ENCODE measurements at regions not wholly inside any gene's neighbourhood (a gene's known extent, or its start where the extent isn't known, plus 50 kb on each side); places are given as distances from the start of the nearest gene placed in this dataset.

DNA sequence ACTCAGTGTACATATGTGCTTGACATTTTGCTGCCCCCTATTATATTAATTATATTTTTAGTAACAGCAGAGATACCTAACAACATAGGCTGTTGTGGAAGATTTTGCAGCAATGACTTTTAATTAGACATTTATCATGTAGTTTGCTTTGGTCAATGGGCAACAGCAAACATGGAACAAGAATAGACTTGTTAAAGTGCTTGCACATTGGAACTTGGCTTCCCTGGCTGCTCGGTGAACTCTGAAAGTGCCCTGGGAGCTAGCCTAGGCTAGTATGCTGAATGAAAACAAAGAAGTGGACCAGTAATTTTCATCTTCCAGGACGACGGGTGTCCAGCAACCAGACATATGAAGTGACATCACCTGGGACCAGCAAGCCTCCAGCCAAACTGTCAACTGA, 1157.1 kb downstream of the ARAP2 start:
- Histone ChIP-seq H2AFZ (ENCODE audit: low read length) (no peak overlapping the region), H3K4me2 (ENCODE audit: extremely low read depth, insufficient read depth, low read length) (no peak overlapping the region)

DNA sequence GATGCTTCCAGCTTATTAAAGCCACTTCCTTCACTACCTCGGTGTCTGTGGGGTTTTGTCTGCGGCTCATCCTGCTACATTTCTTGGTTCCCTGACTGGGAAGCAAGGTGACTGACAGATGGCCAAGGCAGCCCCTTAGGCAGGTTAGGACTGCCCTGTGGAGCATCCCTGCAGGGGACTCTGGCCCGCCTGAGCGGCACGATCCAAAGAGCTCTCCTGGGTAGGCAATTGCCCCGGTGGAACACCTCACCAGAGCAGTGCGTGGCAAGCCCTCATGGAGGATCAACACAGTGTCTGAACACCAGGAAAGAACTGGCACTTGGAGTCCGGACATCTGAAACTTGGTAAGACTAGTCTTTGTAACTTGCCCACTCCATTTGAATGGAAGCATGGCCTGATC, 1143.4 kb downstream of the ARAP2 start:
- H3K9me3 ChIP-seq (ENCODE audit: control insufficient read depth, insufficient read depth, low read depth, low read length) = no peaks in the 10 kb centered on the region
- H3K9ac ChIP-seq (ENCODE audit: insufficient read depth, low read length) = no peak overlapping the region
- no peaks in the 10 kb centered on the region for H3K4me1 ChIP-seq (ENCODE audit: control insufficient read depth, extremely low read depth, insufficient read depth, low read length)
- no peaks in the 10 kb centered on the region for H3K79me2 ChIP-seq (ENCODE audit: control insufficient read depth, insufficient read depth, low read length)
- H2AFZ ChIP-seq (ENCODE audit: low read length) = no peak overlapping the region
- H4K20me1 ChIP-seq (ENCODE audit: control insufficient read depth, extremely low read depth, insufficient read depth, low read length) = no peaks in the 10 kb centered on the region
- H3K36me3 ChIP-seq (ENCODE audit: control insufficient read depth, insufficient read depth, low read length) = no peaks in the 10 kb centered on the region
- H3K27ac ChIP-seq (ENCODE audit: insufficient read depth, low read length) = no peak overlapping the region
- no peaks in the 10 kb centered on the region for H3K27me3 ChIP-seq (ENCODE audit: control insufficient read depth, insufficient read depth, low read length)
- no peak overlapping the region for H3K4me3 ChIP-seq (replicated peaks in 1 of 4; ENCODE audit: control extremely low read depth in 1 of 4, insufficient read depth in 1 of 4, low read depth in 3 of 4, low read length in 4 of 4)
- no peak overlapping the region for H3K4me2 ChIP-seq (ENCODE audit: extremely low read depth, insufficient read depth, low read length)
- TF ChIP-seq, protein P1, sequence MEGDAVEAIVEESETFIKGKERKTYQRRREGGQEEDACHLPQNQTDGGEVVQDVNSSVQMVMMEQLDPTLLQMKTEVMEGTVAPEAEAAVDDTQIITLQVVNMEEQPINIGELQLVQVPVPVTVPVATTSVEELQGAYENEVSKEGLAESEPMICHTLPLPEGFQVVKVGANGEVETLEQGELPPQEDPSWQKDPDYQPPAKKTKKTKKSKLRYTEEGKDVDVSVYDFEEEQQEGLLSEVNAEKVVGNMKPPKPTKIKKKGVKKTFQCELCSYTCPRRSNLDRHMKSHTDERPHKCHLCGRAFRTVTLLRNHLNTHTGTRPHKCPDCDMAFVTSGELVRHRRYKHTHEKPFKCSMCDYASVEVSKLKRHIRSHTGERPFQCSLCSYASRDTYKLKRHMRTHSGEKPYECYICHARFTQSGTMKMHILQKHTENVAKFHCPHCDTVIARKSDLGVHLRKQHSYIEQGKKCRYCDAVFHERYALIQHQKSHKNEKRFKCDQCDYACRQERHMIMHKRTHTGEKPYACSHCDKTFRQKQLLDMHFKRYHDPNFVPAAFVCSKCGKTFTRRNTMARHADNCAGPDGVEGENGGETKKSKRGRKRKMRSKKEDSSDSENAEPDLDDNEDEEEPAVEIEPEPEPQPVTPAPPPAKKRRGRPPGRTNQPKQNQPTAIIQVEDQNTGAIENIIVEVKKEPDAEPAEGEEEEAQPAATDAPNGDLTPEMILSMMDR (conservative IDR thresholded peaks at IDR 0.05 in 1 of 2, IDR thresholded peaks at IDR 0.05 in 1 of 2; ENCODE audit: low read depth in 1 of 2, low read length in 2 of 2) = no peak
- TF ChIP-seq EZH2 (IDR thresholded peaks at IDR 0.05; ENCODE audit: low read length, missing control alignments) = no peak
- no peak for DNase-seq (ENCODE audit: low read depth in 2 of 2)

More for the DNA sequence above, 1157.1 kb downstream of the ARAP2 start:
- DNase-seq (ENCODE audit: low read depth in 2 of 2) = no peak
- no peak overlapping the region for H3K27ac ChIP-seq (ENCODE audit: insufficient read depth, low read length)
- H3K36me3 ChIP-seq (ENCODE audit: control insufficient read depth, insufficient read depth, low read length) = no peaks in the 10 kb centered on the region
- H3K79me2 ChIP-seq (ENCODE audit: control insufficient read depth, insufficient read depth, low read length) = no peaks in the 10 kb centered on the region
- no peaks in the 10 kb centered on the region for H3K27me3 ChIP-seq (ENCODE audit: control insufficient read depth, insufficient read depth, low read length)
- H3K4me1 ChIP-seq (ENCODE audit: control insufficient read depth, extremely low read depth, insufficient read depth, low read length) = no peaks in the 10 kb centered on the region
- TF ChIP-seq, protein P1 (conservative IDR thresholded peaks at IDR 0.05 in 1 of 2, IDR thresholded peaks at IDR 0.05 in 1 of 2; ENCODE audit: low read depth in 1 of 2, low read length in 2 of 2) = no peak
- TF ChIP-seq EZH2 (IDR thresholded peaks at IDR 0.05; ENCODE audit: low read length, missing control alignments) = no peak
- no peaks in the 10 kb centered on the region for H3K9me3 ChIP-seq (ENCODE audit: control insufficient read depth, insufficient read depth, low read depth, low read length)
- H3K4me3 ChIP-seq (replicated peaks in 1 of 4; ENCODE audit: control extremely low read depth in 1 of 4, insufficient read depth in 1 of 4, low read depth in 3 of 4, low read length in 4 of 4) = no peak overlapping the region
- no peak overlapping the region for H3K9ac ChIP-seq (ENCODE audit: insufficient read depth, low read length)
- H4K20me1 ChIP-seq (ENCODE audit: control insufficient read depth, extremely low read depth, insufficient read depth, low read length) = no peaks in the 10 kb centered on the region

DNA sequence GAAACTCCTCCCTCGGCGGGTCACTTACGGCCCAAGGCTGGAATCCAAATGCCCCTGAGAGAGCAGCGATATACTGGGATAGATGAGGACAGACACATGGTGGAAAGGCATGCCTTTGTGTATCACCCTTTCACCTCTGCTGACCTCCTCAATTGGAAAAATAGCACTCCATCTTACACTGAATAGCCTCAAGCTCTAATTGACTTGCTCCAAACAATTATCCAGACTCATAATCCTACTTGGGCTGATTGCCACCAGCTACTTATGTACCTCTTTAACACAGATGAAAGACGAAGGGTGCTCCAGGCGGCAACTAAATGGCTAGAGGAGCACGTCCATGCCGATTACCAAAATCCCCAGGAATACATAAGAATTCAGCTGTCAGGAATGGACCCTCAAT, 1142.2 kb downstream of the ARAP2 start:
- Histone ChIP-seq H3K4me1 (ENCODE audit: control insufficient read depth, extremely low read depth, insufficient read depth, low read length) (no peaks in the 10 kb centered on the region), H3K9me3 (ENCODE audit: control insufficient read depth, insufficient read depth, low read depth, low read length) (no peaks in the 10 kb centered on the region), H4K20me1 (ENCODE audit: control insufficient read depth, extremely low read depth, insufficient read depth, low read length) (no peaks in the 10 kb centered on the region), H3K36me3 (ENCODE audit: control insufficient read depth, insufficient read depth, low read length) (no peaks in the 10 kb centered on the region), H3K27me3 (ENCODE audit: control insufficient read depth, insufficient read depth, low read length) (no peaks in the 10 kb centered on the region), H3K79me2 (ENCODE audit: control insufficient read depth, insufficient read depth, low read length) (no peaks in the 10 kb centered on the region), H3K4me3 (replicated peaks in 1 of 4; ENCODE audit: control extremely low read depth in 1 of 4, insufficient read depth in 1 of 4, low read depth in 3 of 4, low read length in 4 of 4) (no peak overlapping the region), H3K27ac (ENCODE audit: insufficient read depth, low read length) (no peak overlapping the region), H3K9ac (ENCODE audit: insufficient read depth, low read length) (no peak overlapping the region), H3K4me2 (ENCODE audit: extremely low read depth, insufficient read depth, low read length) (no peak overlapping the region), H2AFZ (ENCODE audit: low read length) (no peak overlapping the region)
- DNase-seq (ENCODE audit: low read depth in 2 of 2) = no peak
- TF ChIP-seq, protein P1 (conservative IDR thresholded peaks at IDR 0.05 in 1 of 2, IDR thresholded peaks at IDR 0.05 in 1 of 2; ENCODE audit: low read depth in 1 of 2, low read length in 2 of 2) = no peak
- TF ChIP-seq EZH2 (IDR thresholded peaks at IDR 0.05; ENCODE audit: low read length, missing control alignments) = no peak

All from fibroblast of lung (primary cell).